IMR-90 (cell line): ENCODE measurements at regions not wholly inside any gene's neighbourhood (a gene's known extent, or its start where the extent isn't known, plus 50 kb on each side); places are given as distances from the start of the nearest gene placed in this dataset.

Source experiments
- ATAC-seq: fragments of 200-7000 bp; cut with Tn5 transposase; 2 replicates; pipeline ENCODE4 v1.9.1; 2020; ENCODE audit warnings: low read depth, mild to moderate bottlenecking, moderate library complexity
- BruUV-seq: library from RNA; stranded (reverse); fragments of 400-500 nt; replicated peaks from 2 replicates; lab custom pipeline; 2021; lab: Mats Ljungman, UMichigan
- CTCF ChIA-PET: fragments of 300-600 bp; formaldehyde crosslinking; extraction: SDS; loops from one replicate; lab custom pipeline; 2021; ENCODE audit warnings: antibody characterized with exemption; lab: Yijun Ruan, JAX
- POLR2A ChIA-PET: fragments of 300-600 bp; sonication (Branson Sonifier 250); formaldehyde crosslinking; loops from one replicate; lab custom pipeline; 2022; ENCODE audit warnings: antibody characterized with exemption; ENCODE audit not compliant: unreplicated experiment; lab: Charles Lee
- DNase-seq: peaks from one replicate; pipeline ENCODE4 v3.0.0; 2013
- H2AFZ ChIP-seq: replicated peaks from 2 replicates; pipeline ENCODE3; 2013; ENCODE audit warnings: low read length, mild to moderate bottlenecking; ENCODE audit not compliant: poor library complexity
- H2AK5ac ChIP-seq: 2 replicates; pipeline ENCODE4 v1.6.1; 2013; ENCODE audit warnings: low read depth, low read length, inconsistent platforms
- H2AK9ac ChIP-seq: replicated peaks from 2 replicates; pipeline ENCODE3; 2013; ENCODE audit warnings: mild to moderate bottlenecking, low read depth, low read length, moderate library complexity; ENCODE audit not compliant: poor library complexity
- H2BK120ac ChIP-seq: 2 replicates; pipeline ENCODE4 v1.6.1; 2013; ENCODE audit warnings: low read depth, low read length, inconsistent platforms
- H2BK15ac ChIP-seq: 3 replicates; pipeline ENCODE4 v1.6.1; 2013; ENCODE audit warnings: low read depth, low read length, inconsistent platforms
- H2BK20ac ChIP-seq: 2 replicates; pipeline ENCODE4 v1.6.1; 2013; ENCODE audit warnings: low read depth, mild to moderate bottlenecking, inconsistent platforms, low read length, moderate library complexity
- H2BK5ac ChIP-seq: 2 replicates; pipeline ENCODE4 v1.6.1; 2013; ENCODE audit warnings: mild to moderate bottlenecking, low read depth, low read length, inconsistent platforms; ENCODE audit not compliant: poor library complexity, severe bottlenecking
- H3K14ac ChIP-seq: replicated peaks from 2 replicates; pipeline ENCODE4 v1.6.1; 2013; ENCODE audit warnings: low read depth, low read length, inconsistent platforms
- H3K18ac ChIP-seq: 2 replicates; pipeline ENCODE4 v1.6.1; 2013; ENCODE audit warnings: low read depth, low read length, control low read depth
- H3K23ac ChIP-seq: 2 replicates; pipeline ENCODE4 v1.6.1; 2013; ENCODE audit warnings: low read depth, low read length, inconsistent platforms
- H3K27ac ChIP-seq: 2 replicates; pipeline ENCODE4 v1.5.1; 2013; ENCODE audit warnings: mild to moderate bottlenecking, control low read depth, low read length; ENCODE audit not compliant: insufficient read depth
- H3K27me3 ChIP-seq: 2 replicates; pipeline ENCODE4 v1.6.1; 2013; ENCODE audit warnings: low read length; ENCODE audit not compliant: control insufficient read depth, insufficient read depth
- H3K36me3 ChIP-seq: 2 replicates; pipeline ENCODE4 v1.6.1; 2013; ENCODE audit warnings: low read length, mixed read lengths; ENCODE audit not compliant: control insufficient read depth, insufficient read depth
- H3K4ac ChIP-seq: 2 replicates; pipeline ENCODE4 v1.6.1; 2013; ENCODE audit warnings: low read depth, low read length, inconsistent platforms
- H3K4me1 ChIP-seq: 2 replicates; pipeline ENCODE4 v1.6.1; 2013; ENCODE audit warnings: low read length, mixed read lengths; ENCODE audit not compliant: control insufficient read depth, insufficient read depth
- H3K4me2 ChIP-seq: 2 replicates; pipeline ENCODE4 v1.6.1; 2013; ENCODE audit warnings: low read depth, mild to moderate bottlenecking, control low read depth, low read length, moderate library complexity
- H3K4me3 ChIP-seq: 2 replicates; pipeline ENCODE4 v1.5.1; 2013; ENCODE audit warnings: low read depth, mild to moderate bottlenecking, control low read depth, low read length, moderate library complexity; ENCODE audit not compliant: insufficient read depth
- H3K56ac ChIP-seq: 2 replicates; pipeline ENCODE4 v1.6.1; 2013; ENCODE audit warnings: low read length, inconsistent platforms; ENCODE audit not compliant: insufficient read depth; ENCODE audit errors: extremely low read depth
- H3K79me1 ChIP-seq, 2 experiments: 2 replicates each; pipeline ENCODE4 v1.6.1; 2013; ENCODE audit warnings: low read length in 2 of 2, inconsistent platforms in 1 of 2, low read depth in 1 of 2
- H3K9ac ChIP-seq: 2 replicates; pipeline ENCODE4 v1.6.1; 2013; ENCODE audit warnings: low read depth, low read length, control low read depth
- H3K9me1 ChIP-seq: 2 replicates; pipeline ENCODE4 v1.6.1; 2013; ENCODE audit warnings: low read length, inconsistent platforms; ENCODE audit not compliant: insufficient read depth
- H3K9me3 ChIP-seq: 2 replicates; pipeline ENCODE4 v1.6.1; 2013; ENCODE audit warnings: low read length; ENCODE audit not compliant: control insufficient read depth, insufficient read depth
- H4K20me1 ChIP-seq: 2 replicates; pipeline ENCODE4 v1.6.1; 2013; ENCODE audit warnings: low read length, inconsistent platforms; ENCODE audit not compliant: insufficient read depth
- H4K5ac ChIP-seq: 2 replicates; pipeline ENCODE4 v1.6.1; 2013; ENCODE audit warnings: mild to moderate bottlenecking, low read depth, low read length, control low read depth
- H4K8ac ChIP-seq, 2 experiments: 2 replicates each; pipeline ENCODE4 v1.6.1; 2013; ENCODE audit warnings: low read depth in 2 of 2, low read length in 2 of 2, control low read depth in 1 of 2, inconsistent platforms in 1 of 2
- H4K91ac ChIP-seq: 2 replicates; pipeline ENCODE4 v1.6.1; 2013; ENCODE audit warnings: low read depth, low read length, inconsistent platforms; ENCODE audit not compliant: insufficient read depth
- BHLHE40 ChIP-seq: fragments of 150-350 bp; IDR thresholded peaks from 2 replicates; pipeline ENCODE4 v1.6.1; 2016; ENCODE audit warnings: mild to moderate bottlenecking, low read depth, low read length
- CEBPB ChIP-seq: IDR thresholded peaks from 2 replicates; pipeline ENCODE4 v1.6.1; 2012; ENCODE audit warnings: low read depth, low read length, improper control_type of control experiment
- CHD1 ChIP-seq: IDR thresholded peaks from 2 replicates; pipeline ENCODE4 v1.6.1; 2012; ENCODE audit warnings: low read depth, low read length, improper control_type of control experiment
- CTCF ChIP-seq: conservative IDR thresholded peaks from 2 replicates; pipeline ENCODE4 v1.5.1; 2012; ENCODE audit warnings: mild to moderate bottlenecking, low read depth, low read length, improper control_type of control experiment
- ELK1 ChIP-seq: fragments of 150-350 bp; IDR thresholded peaks from 2 replicates; pipeline ENCODE4 v1.6.1; 2016; ENCODE audit warnings: low read depth, mild to moderate bottlenecking, low read length, moderate library complexity, borderline replicate concordance
- FOS ChIP-seq: fragments of 150-350 bp; IDR thresholded peaks from 2 replicates; pipeline ENCODE4 v1.6.1; 2016; ENCODE audit warnings: low read depth, low read length
- MAFK ChIP-seq: IDR thresholded peaks from 2 replicates; pipeline ENCODE4 v1.6.1; 2012; ENCODE audit warnings: low read depth, low read length, improper control_type of control experiment
- MAZ ChIP-seq: IDR thresholded peaks from 2 replicates; pipeline ENCODE4 v1.6.1; 2012; ENCODE audit warnings: low read depth, mild to moderate bottlenecking, low read length, improper control_type of control experiment, moderate library complexity, borderline replicate concordance
- MXI1 ChIP-seq: IDR thresholded peaks from 2 replicates; pipeline ENCODE4 v1.6.1; 2012; ENCODE audit warnings: low read depth, mild to moderate bottlenecking, low read length, moderate library complexity, borderline replicate concordance
- NFE2L2 ChIP-seq: fragments of 150-350 bp; IDR thresholded peaks from 2 replicates; pipeline ENCODE4 v1.6.1; 2016; ENCODE audit warnings: low read depth, mild to moderate bottlenecking, low read length
- POLR2A ChIP-seq: IDR thresholded peaks from 2 replicates; pipeline ENCODE4 v1.6.1; 2012; ENCODE audit warnings: mild to moderate bottlenecking, low read depth, low read length
- RAD21 ChIP-seq: IDR thresholded peaks from 2 replicates; pipeline ENCODE4 v1.6.1; 2012; ENCODE audit warnings: low read length, improper control_type of control experiment
- RCOR1 ChIP-seq: IDR thresholded peaks from 2 replicates; pipeline ENCODE4 v1.6.1; 2012; ENCODE audit warnings: mild to moderate bottlenecking, low read length, improper control_type of control experiment; ENCODE audit not compliant: insufficient replicate concordance
- RFX5 ChIP-seq: IDR thresholded peaks from 2 replicates; pipeline ENCODE4 v1.8.0; 2012; ENCODE audit warnings: low read depth, mild to moderate bottlenecking, low read length, moderate library complexity
- SMC3 ChIP-seq: fragments of 150-350 bp; IDR thresholded peaks from 2 replicates; pipeline ENCODE4 v1.6.1; 2016; ENCODE audit warnings: low read depth, mild to moderate bottlenecking, antibody characterized with exemption, low read length, moderate library complexity
- USF2 ChIP-seq: fragments of 150-350 bp; IDR thresholded peaks from 2 replicates; pipeline ENCODE4 v1.6.1; 2017; ENCODE audit warnings: mild to moderate bottlenecking, antibody characterized with exemption, low read length, low read depth
- whole genome bisulfite sequencing, 2 experiments: methylation state at CpG; one replicate each; pipeline versions ENCODE4 v1.1.5 to v1.1.7; 2013; ENCODE audit warnings: missing lambda C conversion rate in 2 of 2; ENCODE audit not compliant: insufficient read length in 1 of 2; ENCODE audit errors: extremely low coverage in 2 of 2; 5-methylcytosine and 5-hydroxymethylcytosine counted together
- dilution Hi-C: fragments of 300-500 bp; cut with HindIII; formaldehyde crosslinking; loops from one replicate; pipeline ENCODE4 v1.14.3; 2018; ENCODE audit warnings: low sequenced_read_pairs; ENCODE audit not compliant: unreplicated experiment
- in situ Hi-C: fragments of 300-500 bp; cut with MboI; formaldehyde crosslinking; loops from 3 replicates; pipeline ENCODE4 v1.14.3; 2019; ENCODE audit warnings: low sequenced_read_pairs, inconsistent platforms, mixed read lengths
- intact Hi-C: fragments of 100-400 bp; cut with micrococcal nuclease; formaldehyde crosslinking; loops from 2 replicates; pipeline ENCODE4 v1.10.0; 2022

GRCh38 chr2:103527278-103527677 lies 765.4 kb downstream of the TMEM182 start:
- Histone ChIP-seq H3K23ac (no peak overlapping the region), H4K91ac (no peak overlapping the region), H2AK5ac (no peak overlapping the region), H3K9me3 (peaks cover 12% of the 10 kb centered on the region), H3K4me2 (no peak overlapping the region), H3K27ac (no peak overlapping the region), H3K14ac (no peak overlapping the region), H3K27me3 (no peaks in the 10 kb centered on the region), H2AK9ac (no peak overlapping the region), H3K9ac (no peak overlapping the region), H3K18ac (no peak overlapping the region), H4K8ac (no peak overlapping the region), H3K9me1 (no peaks in the 10 kb centered on the region), H3K4me1 (no peaks in the 10 kb centered on the region), H2BK5ac (no peak overlapping the region), H2BK120ac (no peak overlapping the region), H3K56ac (no peak overlapping the region), H2BK15ac (no peak overlapping the region), H3K36me3 (no peaks in the 10 kb centered on the region), H3K79me1 (no peaks in the 10 kb centered on the region), H3K4ac (no peak overlapping the region), H2BK20ac (no peak overlapping the region), H2AFZ (no peak overlapping the region), H3K4me3 (no peak overlapping the region), H4K5ac (no peak overlapping the region), H4K20me1 (no peaks in the 10 kb centered on the region)
- in situ Hi-C loops, result no loop called here
- no peak for DNase-seq
- CTCF ChIA-PET, result no interaction called here
- POLR2A ChIA-PET, result no interaction called here
- ATAC-seq, result no peak
- no peak for TF ChIP-seq MAZ
- no peak for TF ChIP-seq RAD21
- TF ChIP-seq CHD1, result no peak
- TF ChIP-seq CTCF, result no peak
- no peak for TF ChIP-seq RCOR1
- no peak for TF ChIP-seq BHLHE40
- no peak for TF ChIP-seq USF2
- TF ChIP-seq FOS, result no peak
- no peak for TF ChIP-seq ELK1
- TF ChIP-seq NFE2L2, result no peak
- TF ChIP-seq SMC3, result no peak
- no peak for TF ChIP-seq MAFK
- no peak for TF ChIP-seq POLR2A
- no peak for TF ChIP-seq RFX5
- TF ChIP-seq CEBPB, result no peak
- TF ChIP-seq MXI1, result no peak
- no CpG with 5 or more reads among the region's 3 CpGs for WGBS, 2 experiments
- dilution Hi-C loops, result no loop called here
- no TSS peak for BruUV-seq
- intact Hi-C loops, result no loop called here
